Endothelial cell of umbilical vein (primary cell): ENCODE measurements at regions not wholly inside any gene's neighbourhood (a gene's known extent, or its start where the extent isn't known, plus 50 kb on each side); places are given as distances from the start of the nearest gene placed in this dataset.

Experiments
- BruUV-seq: library from RNA; stranded (reverse); fragments of 400-500 nt; replicated peaks from 2 replicates; lab custom pipeline; 2021; lab: Mats Ljungman, UMichigan
- CTCF ChIA-PET: fragments of 300-600, 350-600 bp; sonication (Branson Sonifier 250); formaldehyde crosslinking; loops from one replicate; lab custom pipeline; 2021; ENCODE audit warnings: antibody characterized with exemption, inconsistent platforms; lab: Charles Lee
- POLR2A ChIA-PET: fragments of 300-600, 350-600 bp; sonication (Branson Sonifier 250); formaldehyde crosslinking; loops from one replicate; lab custom pipeline; 2021; ENCODE audit warnings: antibody characterized with exemption, inconsistent platforms; lab: Charles Lee
- DNase-seq: peaks from one replicate; pipeline ENCODE4 v3.0.0-alpha.2; 2011; ENCODE audit warnings: low read depth, low spot score
- FAIRE-seq: peaks from 2 replicates; lab custom pipeline; 2011; peaks lifted over from hg19 to GRCh38; lab: Jason Lieb, UNC
- H2AFZ ChIP-seq: 2 replicates; pipeline ENCODE4 v1.6.0; 2012; ENCODE audit warnings: low read depth, low read length, control low read depth, inconsistent platforms
- H3K27ac ChIP-seq: 2 replicates; pipeline ENCODE4 v1.5.1; 2011; ENCODE audit warnings: low read depth, mild to moderate bottlenecking, control low read depth, low read length, moderate library complexity; ENCODE audit not compliant: insufficient read depth
- H3K27me3 ChIP-seq, 2 experiments: 2 replicates each; pipeline versions ENCODE4 v1.6.0 to v1.6.1; 2011; ENCODE audit warnings: low read length in 2 of 2, mixed read lengths in 1 of 2; ENCODE audit not compliant: control insufficient read depth in 2 of 2, insufficient read depth in 2 of 2
- H3K36me3 ChIP-seq, 2 experiments: 2 replicates in 1 of 2; 3 replicates in 1 of 2; pipeline ENCODE4 v1.5.1; 2011; ENCODE audit warnings: low read length in 2 of 2, mild to moderate bottlenecking in 1 of 2, moderate library complexity in 1 of 2; ENCODE audit not compliant: control insufficient read depth in 2 of 2, insufficient read depth in 2 of 2; ENCODE audit errors: extremely low read depth in 1 of 2
- H3K4me1 ChIP-seq: 3 replicates; pipeline ENCODE4 v1.5.1; 2011; ENCODE audit warnings: mild to moderate bottlenecking, low read length; ENCODE audit not compliant: control insufficient read depth, insufficient read depth; ENCODE audit errors: extremely low read depth
- H3K4me2 ChIP-seq: 2 replicates; pipeline ENCODE4 v1.6.1; 2011; ENCODE audit warnings: low read length, control low read depth, mixed read lengths; ENCODE audit not compliant: insufficient read depth
- H3K4me3 ChIP-seq, 3 experiments: fragments of 200-600 bp in 1 of 3; sonication (generic), shearing (Covaris generic) in 1 of 3; replicated peaks in 1 of 3; 2 replicates each; pipeline ENCODE4 v1.5.1; 2011 to 2016; ENCODE audit warnings: control low read depth in 3 of 3, low read length in 3 of 3, mild to moderate bottlenecking in 2 of 3, inconsistent platforms in 1 of 3, low read depth in 1 of 3, moderate library complexity in 1 of 3; ENCODE audit not compliant: insufficient read depth in 1 of 3
- H3K79me2 ChIP-seq: 2 replicates; pipeline ENCODE4 v1.6.0; 2012; ENCODE audit warnings: low read length, inconsistent platforms; ENCODE audit not compliant: control insufficient read depth, insufficient read depth
- H3K9ac ChIP-seq: replicated peaks from 2 replicates; pipeline ENCODE3; 2011; ENCODE audit warnings: low read length, control low read depth; ENCODE audit not compliant: insufficient read depth; ENCODE audit errors: extremely low read depth
- H3K9me1 ChIP-seq: replicated peaks from 3 replicates; pipeline ENCODE4 v1.6.0; 2011; ENCODE audit warnings: mild to moderate bottlenecking, low read length; ENCODE audit not compliant: control insufficient read depth, insufficient read depth; ENCODE audit errors: extremely low read depth
- H3K9me3 ChIP-seq: replicated peaks from 2 replicates; pipeline ENCODE4 v1.5.1; 2012; ENCODE audit warnings: low read length, inconsistent platforms; ENCODE audit not compliant: control insufficient read depth, insufficient read depth
- H4K20me1 ChIP-seq: replicated peaks from 2 replicates; pipeline ENCODE3; 2011; ENCODE audit warnings: mild to moderate bottlenecking, low read length; ENCODE audit not compliant: control insufficient read depth, insufficient read depth; ENCODE audit errors: extremely low read depth
- EZH2 ChIP-seq: IDR thresholded peaks from 2 replicates; pipeline ENCODE4 v1.6.1; 2012; ENCODE audit warnings: borderline replicate concordance, low read depth, mild to moderate bottlenecking, moderate library complexity, low read length, inconsistent platforms; ENCODE audit not compliant: severe bottlenecking
- GATA2 ChIP-seq: IDR thresholded peaks from 2 replicates; pipeline ENCODE4 v1.7.0; 2011; ENCODE audit warnings: low read depth, mild to moderate bottlenecking, moderate library complexity, mixed read lengths, low read length; ENCODE audit not compliant: insufficient read length, insufficient read depth
- JUN ChIP-seq: IDR thresholded peaks from 2 replicates; pipeline ENCODE4 v1.6.1; 2011; ENCODE audit warnings: borderline replicate concordance, low read depth; ENCODE audit not compliant: insufficient read length, insufficient read depth
- POLR2A ChIP-seq: IDR thresholded peaks from 2 replicates; pipeline ENCODE4 v1.6.1; 2012; ENCODE audit warnings: low read depth, mild to moderate bottlenecking, control low read depth, low read length
- POLR2AphosphoS5 ChIP-seq: IDR thresholded peaks from 2 replicates; pipeline ENCODE4 v1.6.1; 2012; ENCODE audit warnings: low read depth, mild to moderate bottlenecking, control low read depth, low read length, moderate library complexity; ENCODE audit not compliant: insufficient read depth
- dilution Hi-C: fragments of 300-500 bp; cut with MboI; formaldehyde crosslinking; loops from one replicate; pipeline ENCODE4 v1.15.0; 2019; ENCODE audit warnings: low sequenced_read_pairs; ENCODE audit not compliant: extremely low pct_ligation_motif_present
- intact Hi-C: fragments of 100-400 bp; cut with micrococcal nuclease; formaldehyde crosslinking; loops from one replicate; pipeline ENCODE4 v1.10.0; 2022
- TF ChIP-seq, protein P1 (sequence below), 2 donors: IDR thresholded peaks; 1 replicate in 1 of 2; 2 replicates in 1 of 2; pipeline ENCODE4 v1.5.1; 2011; ENCODE audit warnings: low read length in 2 of 2, mild to moderate bottlenecking in 2 of 2, moderate library complexity in 2 of 2, control low read depth in 1 of 2, inconsistent platforms in 1 of 2, low read depth in 1 of 2; ENCODE audit not compliant: insufficient read depth in 1 of 2; ENCODE audit errors: extremely low read depth in 1 of 2

DNA sequence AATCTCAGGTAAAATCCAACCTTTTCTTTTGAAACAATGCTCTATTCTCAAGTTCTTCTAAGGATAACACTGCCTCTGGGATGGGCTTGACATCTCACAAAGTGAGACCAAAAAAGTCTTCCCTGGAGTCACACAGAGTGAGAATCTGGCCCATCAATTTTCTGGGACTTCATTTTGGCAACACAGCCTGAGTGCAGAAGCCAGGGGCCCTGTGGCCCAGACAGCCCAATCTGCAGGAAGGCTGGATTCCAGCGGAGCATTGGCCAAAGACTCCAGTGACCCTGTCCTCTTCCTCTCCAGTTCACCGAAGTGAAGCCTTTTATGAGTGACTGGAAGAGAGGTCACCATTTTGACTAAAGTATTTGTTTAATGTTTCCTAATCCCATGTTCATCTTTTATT is 105.1 kb downstream of the PLK2 start:
- H3K4me1 ChIP-seq, result no peaks in the 10 kb centered on the region
- dilution Hi-C loops, result no loop called here

DNA sequence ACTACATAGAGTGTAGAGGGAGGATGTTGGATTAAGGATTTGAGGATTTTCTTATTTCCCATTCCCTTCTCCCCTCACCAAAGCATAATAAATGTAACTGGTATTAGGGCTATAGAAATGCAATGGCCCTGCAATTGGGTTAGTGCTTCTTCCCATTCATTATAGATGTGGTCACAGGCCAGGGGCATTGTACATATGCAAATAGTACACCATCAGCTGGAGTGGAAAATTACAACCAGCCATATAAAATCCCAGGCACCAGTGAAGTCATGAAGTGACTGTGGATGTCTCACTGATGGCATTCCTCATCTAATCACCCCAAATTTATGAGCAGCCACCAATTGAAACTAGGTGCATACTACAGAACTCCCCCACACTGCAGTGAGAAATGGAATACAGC is 105.9 kb downstream of the PLK2 start:
- intact Hi-C loops (no loop called here), dilution Hi-C loops (no loop called here)
- Histone ChIP-seq H3K27me3 (no peaks in the 10 kb centered on the region), H3K36me3 (no peaks in the 10 kb centered on the region), H3K4me3 (no peak overlapping the region), H2AFZ (no peak overlapping the region), H3K4me1 (no peaks in the 10 kb centered on the region), H3K27ac (no peak overlapping the region), H3K9me3 (no peaks in the 10 kb centered on the region), H3K9ac (no peak overlapping the region), H3K4me2 (no peak overlapping the region), H3K9me1 (no peaks in the 10 kb centered on the region), H3K79me2 (no peaks in the 10 kb centered on the region), H4K20me1 (no peaks in the 10 kb centered on the region)
- TF ChIP-seq POLR2AphosphoS5 (no peak), JUN (no peak), POLR2A (no peak), GATA2 (no peak), EZH2 (no peak)
- TF ChIP-seq, protein P1, sequence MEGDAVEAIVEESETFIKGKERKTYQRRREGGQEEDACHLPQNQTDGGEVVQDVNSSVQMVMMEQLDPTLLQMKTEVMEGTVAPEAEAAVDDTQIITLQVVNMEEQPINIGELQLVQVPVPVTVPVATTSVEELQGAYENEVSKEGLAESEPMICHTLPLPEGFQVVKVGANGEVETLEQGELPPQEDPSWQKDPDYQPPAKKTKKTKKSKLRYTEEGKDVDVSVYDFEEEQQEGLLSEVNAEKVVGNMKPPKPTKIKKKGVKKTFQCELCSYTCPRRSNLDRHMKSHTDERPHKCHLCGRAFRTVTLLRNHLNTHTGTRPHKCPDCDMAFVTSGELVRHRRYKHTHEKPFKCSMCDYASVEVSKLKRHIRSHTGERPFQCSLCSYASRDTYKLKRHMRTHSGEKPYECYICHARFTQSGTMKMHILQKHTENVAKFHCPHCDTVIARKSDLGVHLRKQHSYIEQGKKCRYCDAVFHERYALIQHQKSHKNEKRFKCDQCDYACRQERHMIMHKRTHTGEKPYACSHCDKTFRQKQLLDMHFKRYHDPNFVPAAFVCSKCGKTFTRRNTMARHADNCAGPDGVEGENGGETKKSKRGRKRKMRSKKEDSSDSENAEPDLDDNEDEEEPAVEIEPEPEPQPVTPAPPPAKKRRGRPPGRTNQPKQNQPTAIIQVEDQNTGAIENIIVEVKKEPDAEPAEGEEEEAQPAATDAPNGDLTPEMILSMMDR (IDR thresholded peaks at IDR 0.05; ENCODE audit: extremely low read depth in 1 of 2, insufficient read depth in 1 of 2, low read depth in 1 of 2, low read length in 2 of 2), result no peak
- ChIA-PET CTCF (no interaction called here), POLR2A (no interaction called here)
- DNase-seq (no peak), FAIRE-seq (no peak)
- no TSS peak for BruUV-seq

More for the DNA sequence above, 105.1 kb downstream of the PLK2 start:
- H3K9ac ChIP-seq, result no peak overlapping the region
- no peaks in the 10 kb centered on the region for H3K9me3 ChIP-seq
- no peak overlapping the region for H2AFZ ChIP-seq
- no peak for FAIRE-seq
- no peak overlapping the region for H3K4me2 ChIP-seq
- H3K79me2 ChIP-seq, result no peaks in the 10 kb centered on the region
- no peaks in the 10 kb centered on the region for H3K27me3 ChIP-seq
- POLR2A ChIA-PET, result no interaction called here
- H3K4me3 ChIP-seq, result no peak overlapping the region
- BruUV-seq, result no TSS peak
- DNase-seq, result no peak
- H4K20me1 ChIP-seq, result no peaks in the 10 kb centered on the region
- CTCF ChIA-PET, result no interaction called here
- H3K27ac ChIP-seq, result no peak overlapping the region
- TF ChIP-seq, protein P1 (IDR thresholded peaks at IDR 0.05; ENCODE audit: extremely low read depth in 1 of 2, insufficient read depth in 1 of 2, low read depth in 1 of 2, low read length in 2 of 2), result no peak
- intact Hi-C loops, result no loop called here
- no peaks in the 10 kb centered on the region for H3K36me3 ChIP-seq
- H3K9me1 ChIP-seq, result no peaks in the 10 kb centered on the region
